GM12873 (cell line): ENCODE measurements at regions not wholly inside any gene's neighbourhood (a gene's known extent, or its start where the extent isn't known, plus 50 kb on each side); places are given as distances from the start of the nearest gene placed in this dataset.

Experiments used
- TF ChIP-seq, protein P1 (sequence below): IDR thresholded peaks from 2 replicates; pipeline ENCODE4 v1.5.1; 2012; ENCODE audit warnings: low read depth, mild to moderate bottlenecking, moderate library complexity, low read length, control low read depth; ENCODE audit not compliant: insufficient read depth; ENCODE audit errors: missing control alignments

DNA sequence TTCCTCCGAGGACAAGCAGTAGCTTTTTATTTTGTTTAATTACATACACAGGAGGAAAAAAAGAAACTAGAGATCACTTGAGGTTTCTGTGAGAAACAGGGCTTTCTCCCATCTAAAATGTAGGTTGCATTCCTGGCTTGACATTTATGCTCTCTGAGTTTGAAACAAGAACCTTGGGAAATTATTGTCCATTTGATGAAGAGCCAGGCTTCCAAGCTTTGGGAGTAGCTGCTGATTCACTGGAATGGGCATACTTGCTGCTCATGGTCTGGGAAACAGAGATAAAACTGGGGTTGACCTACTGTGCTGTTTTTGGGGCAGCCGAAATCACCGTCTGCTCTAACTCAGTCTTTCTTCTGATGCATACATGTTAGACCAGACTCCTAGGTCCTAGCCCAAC lies 165.4 kb downstream of the MIS18A start:
- TF ChIP-seq, protein P1, sequence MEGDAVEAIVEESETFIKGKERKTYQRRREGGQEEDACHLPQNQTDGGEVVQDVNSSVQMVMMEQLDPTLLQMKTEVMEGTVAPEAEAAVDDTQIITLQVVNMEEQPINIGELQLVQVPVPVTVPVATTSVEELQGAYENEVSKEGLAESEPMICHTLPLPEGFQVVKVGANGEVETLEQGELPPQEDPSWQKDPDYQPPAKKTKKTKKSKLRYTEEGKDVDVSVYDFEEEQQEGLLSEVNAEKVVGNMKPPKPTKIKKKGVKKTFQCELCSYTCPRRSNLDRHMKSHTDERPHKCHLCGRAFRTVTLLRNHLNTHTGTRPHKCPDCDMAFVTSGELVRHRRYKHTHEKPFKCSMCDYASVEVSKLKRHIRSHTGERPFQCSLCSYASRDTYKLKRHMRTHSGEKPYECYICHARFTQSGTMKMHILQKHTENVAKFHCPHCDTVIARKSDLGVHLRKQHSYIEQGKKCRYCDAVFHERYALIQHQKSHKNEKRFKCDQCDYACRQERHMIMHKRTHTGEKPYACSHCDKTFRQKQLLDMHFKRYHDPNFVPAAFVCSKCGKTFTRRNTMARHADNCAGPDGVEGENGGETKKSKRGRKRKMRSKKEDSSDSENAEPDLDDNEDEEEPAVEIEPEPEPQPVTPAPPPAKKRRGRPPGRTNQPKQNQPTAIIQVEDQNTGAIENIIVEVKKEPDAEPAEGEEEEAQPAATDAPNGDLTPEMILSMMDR: no peak

DNA sequence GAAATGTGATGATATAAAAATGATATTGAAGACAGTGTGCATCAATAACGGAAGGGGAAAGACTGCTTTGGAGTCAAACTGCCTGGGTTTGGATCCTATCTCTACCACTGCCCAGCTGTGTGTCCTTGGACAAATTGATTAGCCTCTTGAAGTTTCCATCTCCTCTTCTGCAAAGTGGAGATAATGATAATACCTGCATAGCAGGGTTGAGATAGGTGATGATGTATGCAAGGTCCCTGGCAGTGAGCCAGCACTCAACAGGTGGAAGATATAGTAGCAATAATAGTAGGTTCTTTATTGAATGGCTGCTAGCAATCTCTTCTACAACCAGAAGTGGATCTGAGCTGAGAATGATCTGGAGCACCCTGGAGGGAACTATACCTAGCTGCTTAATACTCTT lies 166.7 kb downstream of the MIS18A start:
- TF ChIP-seq, protein P1: no peak

DNA sequence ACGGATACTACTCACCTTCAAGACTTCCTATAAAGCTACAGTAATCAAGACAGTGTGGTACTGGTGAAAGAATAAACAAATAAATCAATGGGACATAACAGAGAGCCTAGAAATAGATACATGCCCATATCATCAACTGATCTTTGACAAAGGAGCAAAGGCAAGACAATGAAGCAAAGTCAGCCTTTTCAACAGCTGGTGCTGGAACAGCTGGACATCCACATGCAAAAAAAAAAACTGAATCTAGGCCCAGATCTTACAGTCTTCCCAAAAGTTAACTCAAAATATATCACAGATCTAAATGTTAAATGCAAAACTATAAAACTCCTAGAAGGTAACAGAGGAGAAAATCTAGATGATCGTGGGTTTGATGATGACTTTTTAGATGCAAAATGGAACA lies 170.3 kb downstream of the MIS18A start:
- TF ChIP-seq, protein P1: no peak

DNA sequence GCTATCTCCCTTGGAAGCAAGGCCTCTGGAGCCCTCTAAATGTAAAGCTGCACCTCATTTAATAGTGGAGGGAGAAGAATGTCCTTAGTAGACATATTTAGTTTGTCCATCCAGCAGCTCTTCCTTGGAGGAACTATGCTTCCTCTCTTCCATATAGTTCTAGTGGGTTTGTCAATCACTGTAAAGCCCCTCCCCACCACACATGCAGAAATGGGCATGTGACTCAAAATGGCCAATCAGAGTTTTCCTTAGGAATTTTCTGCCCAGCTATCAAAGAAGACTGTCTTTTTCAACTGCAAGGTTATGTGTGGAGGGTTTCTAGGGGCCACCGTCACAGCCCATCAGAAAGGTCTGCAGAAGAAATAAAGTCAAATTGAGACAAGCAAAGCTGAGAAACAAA lies 175.5 kb downstream of the MIS18A start:
- TF ChIP-seq, protein P1: no peak

DNA sequence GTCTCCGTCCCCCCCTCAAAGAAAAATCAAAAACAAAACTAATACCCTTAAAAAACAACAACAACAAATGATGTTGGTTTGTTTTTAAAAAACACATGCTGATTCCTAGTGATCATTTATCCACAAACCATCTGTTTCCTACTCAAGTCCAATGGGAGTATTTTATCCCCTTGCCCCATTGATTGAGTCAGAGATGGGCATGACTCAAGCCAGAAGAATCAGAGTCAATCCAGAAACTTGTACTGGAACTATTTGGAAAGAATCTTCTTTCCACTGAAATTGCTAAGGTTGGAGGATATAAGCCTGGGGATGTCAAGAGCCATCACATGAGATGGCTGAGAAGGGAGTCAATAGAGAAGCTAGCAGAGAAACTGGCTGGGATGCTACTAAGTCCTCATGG lies 176.4 kb downstream of the MIS18A start:
- TF ChIP-seq, protein P1: no peak

DNA sequence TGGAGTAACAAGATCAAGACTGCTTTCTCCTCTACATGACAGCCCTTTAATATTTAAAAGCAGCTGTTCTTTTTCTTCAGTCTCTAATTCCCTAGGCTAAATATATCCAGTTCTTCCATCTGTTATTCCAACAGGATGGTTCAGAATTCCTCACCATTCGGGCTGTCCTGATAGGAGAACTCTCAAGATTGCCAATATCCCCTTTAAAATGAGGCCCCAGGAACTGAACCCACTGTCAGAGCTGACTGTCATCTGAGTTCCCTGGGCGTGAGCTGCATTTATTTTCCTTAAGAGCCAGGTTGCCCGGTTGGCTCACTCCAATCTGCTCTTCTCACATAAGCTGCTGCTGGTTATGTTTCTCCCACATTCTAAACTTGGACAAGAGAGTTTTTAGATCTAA lies 177.6 kb downstream of the MIS18A start:
- TF ChIP-seq, protein P1: no peak

DNA sequence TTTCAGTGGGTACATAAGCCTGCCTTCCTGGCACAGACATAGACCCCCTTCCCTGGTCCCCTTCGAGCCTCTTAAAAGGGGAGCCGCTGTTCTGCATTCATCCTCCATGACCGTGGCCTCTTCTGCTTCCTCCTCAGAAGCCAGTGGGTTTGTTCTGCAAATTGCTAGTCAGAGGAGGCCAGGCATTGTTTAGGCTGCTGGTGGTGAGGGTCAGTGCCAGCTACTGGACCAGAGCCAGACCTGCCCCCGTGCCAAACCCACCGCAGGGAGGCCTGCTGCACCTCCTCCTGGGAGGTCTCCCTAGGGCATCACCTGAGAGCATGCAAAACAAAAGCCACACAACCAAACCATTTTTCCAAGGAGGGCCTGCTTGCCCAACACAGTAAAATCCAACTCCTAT lies 178.4 kb downstream of the MIS18A start:
- TF ChIP-seq, protein P1: no peak
